GM10248 (cell line): ENCODE measurements at regions not wholly inside any gene's neighbourhood (a gene's known extent, or its start where the extent isn't known, plus 50 kb on each side); places are given as distances from the start of the nearest gene placed in this dataset.

ENCODE experiments used
- CTCF ChIA-PET: fragments of 300-600 bp; sonication (Branson Sonifier 250); formaldehyde crosslinking; extraction: SDS; loops from one replicate; lab custom pipeline; 2021; ENCODE audit warnings: antibody characterized with exemption; lab: Yijun Ruan, JAX
- POLR2A ChIA-PET: fragments of 350-650 bp; sonication (Branson Sonifier 250); formaldehyde crosslinking; extraction: SDS; loops from one replicate; lab custom pipeline; 2020; ENCODE audit warnings: antibody characterized with exemption; lab: Yijun Ruan, JAX
- DNase-seq: peaks from one replicate; pipeline ENCODE4 v3.0.0; 2012; ENCODE audit errors: extremely low spot score
- CTCF ChIP-seq: IDR thresholded peaks from 2 replicates; pipeline ENCODE4 v1.5.1; 2012; ENCODE audit warnings: mild to moderate bottlenecking, low read depth; ENCODE audit errors: extremely low read depth, missing control alignments, control extremely low read depth

- DNase-seq, result no peak
- ChIA-PET CTCF (interaction anchor here (1.0 to 3.1 kb wide), 3 partner anchors 12 to 259 kb away, joined by 3 to 10 read pairs (median 3); no protein-coding TSS in a partner anchor), POLR2A (no interaction called here)
- no peak for TF ChIP-seq CTCF
These were observed 159.8 kb upstream of the GLRA1 start for GRCh38 chr5:152084476-152084875.

- POLR2A ChIA-PET, result no interaction called here
- TF ChIP-seq CTCF, result no peak
- DNase-seq, result no peak
- CTCF ChIA-PET, result interaction anchor here (3.1 kb wide), 1 partner anchor 11 kb away, joined by 10 read pairs; no protein-coding TSS in a partner anchor
These were observed 158.6 kb upstream of the GLRA1 start for GRCh38 chr5:152083231-152083630.

GRCh38 chr5:152072091-152072490 is 147.4 kb upstream of the GLRA1 start:
- POLR2A ChIA-PET, result no interaction called here

GRCh38 chr5:152070591-152070990 is 145.9 kb upstream of the GLRA1 start:
- no peak for DNase-seq
- ChIA-PET POLR2A (no interaction called here), CTCF (interaction anchor here (1.1 kb wide), 1 partner anchor 56 kb away, joined by 3 read pairs; no protein-coding TSS in a partner anchor)
- no peak for TF ChIP-seq CTCF

More at GRCh38 chr5:152072091-152072490, 147.4 kb upstream of the GLRA1 start:
- no peak for DNase-seq
- CTCF ChIA-PET, result interaction anchor here (1.3 to 2.4 kb wide), 4 partner anchors 9 to 15 kb away, joined by 3 to 10 read pairs (median 4); no protein-coding TSS in a partner anchor
- no peak for TF ChIP-seq CTCF

- ChIA-PET POLR2A (no interaction called here), CTCF (no interaction called here)
- DNase-seq, result no peak
- no peak for TF ChIP-seq CTCF
These were observed 142.1 kb upstream of the GLRA1 start for GRCh38 chr5:152066784-152067183.

- DNase-seq, result no peak
- ChIA-PET POLR2A (no interaction called here), CTCF (interaction anchor here (1.4 kb wide), 1 partner anchor 10 kb away, joined by 5 read pairs; no protein-coding TSS in a partner anchor)
- TF ChIP-seq CTCF, result no peak
These were observed 138.4 kb upstream of the GLRA1 start for GRCh38 chr5:152063004-152063403.
